Esophagus squamous epithelium (tissue), 4 donors: ENCODE measurements at regions not wholly inside any gene's neighbourhood (a gene's known extent, or its start where the extent isn't known, plus 50 kb on each side); places are given as distances from the start of the nearest gene placed in this dataset.

Experiments
- POLR2A ChIP-seq, 4 donors: fragments of 450-650 bp; IDR thresholded peaks; one replicate each; pipeline ENCODE4 v1.6.1; 2017; ENCODE audit warnings: antibody characterized with exemption in 4 of 4, mild to moderate bottlenecking in 4 of 4, moderate library complexity in 3 of 4
- TF ChIP-seq, protein P1 (sequence below), 6 experiments: fragments of 450-650 bp in 4 of 6; fragments of 200-600 bp in 2 of 6; sonication (generic) in 2 of 6; IDR thresholded peaks; one replicate each; pipeline ENCODE4 v1.5.1; 2016 to 2019; ENCODE audit warnings: antibody characterized with exemption in 6 of 6, mild to moderate bottlenecking in 4 of 6, moderate library complexity in 4 of 6

DNA sequence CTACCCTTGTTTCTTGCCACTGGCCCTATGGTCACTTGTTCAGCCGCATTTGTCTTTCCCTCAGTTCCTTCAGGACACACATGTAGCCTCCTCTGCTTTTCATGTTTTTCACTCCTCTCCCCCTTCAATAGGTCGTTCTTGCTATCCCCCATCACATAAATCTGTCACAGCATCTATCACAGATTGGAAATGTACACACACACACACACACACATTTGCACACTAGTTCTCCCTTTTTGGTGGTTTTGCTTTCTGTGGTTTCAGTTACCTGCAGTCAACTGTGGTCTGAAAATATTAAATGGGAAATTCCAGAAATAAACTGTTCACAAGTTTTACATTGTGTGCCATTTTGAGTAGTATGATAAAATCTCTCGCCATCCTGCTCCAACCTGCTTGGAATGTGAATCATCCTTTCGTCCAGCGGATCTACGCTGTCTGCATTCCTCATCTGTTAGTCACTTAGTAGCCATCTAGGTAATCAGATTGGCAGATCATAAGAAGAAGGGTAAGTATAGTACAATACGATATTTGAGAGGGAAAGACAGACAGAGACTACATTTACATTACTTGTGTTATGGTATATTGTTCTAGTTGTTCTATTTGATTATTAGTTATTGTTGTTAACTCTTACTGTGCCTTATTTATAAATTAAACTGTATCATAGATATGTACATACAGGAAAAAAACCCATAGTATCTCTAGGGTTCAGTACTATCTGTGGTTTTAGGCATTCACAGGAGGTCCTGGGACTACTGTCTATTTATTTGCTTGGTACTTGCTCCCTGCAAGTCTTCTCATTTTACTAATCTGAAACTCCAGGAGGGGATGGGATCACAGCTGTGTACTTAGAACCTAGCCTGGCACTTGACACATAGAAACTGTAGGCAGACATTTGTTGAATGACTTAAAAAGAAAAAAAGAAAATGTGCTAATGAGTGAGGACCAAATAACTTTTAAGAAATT lies 86.1 kb upstream of the PNPT1 start:
- TF ChIP-seq, protein P1, sequence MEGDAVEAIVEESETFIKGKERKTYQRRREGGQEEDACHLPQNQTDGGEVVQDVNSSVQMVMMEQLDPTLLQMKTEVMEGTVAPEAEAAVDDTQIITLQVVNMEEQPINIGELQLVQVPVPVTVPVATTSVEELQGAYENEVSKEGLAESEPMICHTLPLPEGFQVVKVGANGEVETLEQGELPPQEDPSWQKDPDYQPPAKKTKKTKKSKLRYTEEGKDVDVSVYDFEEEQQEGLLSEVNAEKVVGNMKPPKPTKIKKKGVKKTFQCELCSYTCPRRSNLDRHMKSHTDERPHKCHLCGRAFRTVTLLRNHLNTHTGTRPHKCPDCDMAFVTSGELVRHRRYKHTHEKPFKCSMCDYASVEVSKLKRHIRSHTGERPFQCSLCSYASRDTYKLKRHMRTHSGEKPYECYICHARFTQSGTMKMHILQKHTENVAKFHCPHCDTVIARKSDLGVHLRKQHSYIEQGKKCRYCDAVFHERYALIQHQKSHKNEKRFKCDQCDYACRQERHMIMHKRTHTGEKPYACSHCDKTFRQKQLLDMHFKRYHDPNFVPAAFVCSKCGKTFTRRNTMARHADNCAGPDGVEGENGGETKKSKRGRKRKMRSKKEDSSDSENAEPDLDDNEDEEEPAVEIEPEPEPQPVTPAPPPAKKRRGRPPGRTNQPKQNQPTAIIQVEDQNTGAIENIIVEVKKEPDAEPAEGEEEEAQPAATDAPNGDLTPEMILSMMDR (IDR thresholded peaks at IDR 0.05): no peak
- no peak for TF ChIP-seq POLR2A (IDR thresholded peaks at IDR 0.05)
